HEK293 (cell line): ENCODE measurements at regions not wholly inside any gene's neighbourhood (a gene's known extent, or its start where the extent isn't known, plus 50 kb on each side); places are given as distances from the start of the nearest gene placed in this dataset.

Experiments used
- CTCF ChIA-PET: fragments of 350-600 bp; formaldehyde crosslinking; extraction: SDS; loops from one replicate; lab custom pipeline; 2021; ENCODE audit warnings: antibody characterized with exemption; lab: Yijun Ruan, JAX
- POLR2A ChIA-PET: fragments of 300-600 bp; formaldehyde crosslinking; extraction: SDS; loops from one replicate; lab custom pipeline; 2020; ENCODE audit warnings: antibody characterized with exemption, inconsistent platforms; lab: Yijun Ruan, JAX
- H3K27ac ChIP-seq: fragments of 200-500 bp; sonication (Bioruptor generic); 2 replicates; pipeline ENCODE4 v1.5.1; 2014; ENCODE audit warnings: low read depth, low read length, control low read depth, inconsistent platforms; ENCODE audit errors: extremely low read depth
- H3K36me3 ChIP-seq, 2 experiments: fragments of 200-500 bp in 1 of 2; sonication (Bioruptor generic) in 1 of 2; 1 replicate in 1 of 2; 2 replicates in 1 of 2; pipeline ENCODE4 v1.5.1; 2014 to 2017; ENCODE audit warnings: inconsistent platforms in 2 of 2, low read length in 2 of 2; ENCODE audit not compliant: control insufficient read depth in 2 of 2, insufficient read depth in 1 of 2
- H3K4me1 ChIP-seq: fragments of 200-500 bp; sonication (Bioruptor generic); 2 replicates; pipeline ENCODE4 v1.5.1; 2014; ENCODE audit warnings: mild to moderate bottlenecking, low read length, inconsistent platforms; ENCODE audit not compliant: control insufficient read depth, insufficient read depth
- H3K4me3 ChIP-seq: 2 replicates; pipeline ENCODE4 v1.5.1; 2011; ENCODE audit warnings: low read depth, mild to moderate bottlenecking, control low read depth, low read length, moderate library complexity
- H3K9me3 ChIP-seq: fragments of 200-500 bp; sonication (Bioruptor generic); 2 replicates; pipeline ENCODE4 v1.5.1; 2014; ENCODE audit warnings: low read depth, low read length, inconsistent platforms; ENCODE audit not compliant: control insufficient read depth, insufficient read depth
- GFI1B ChIP-seq: fragments of 450-650 bp; formaldehyde crosslinking; IDR thresholded peaks from 2 replicates; pipeline ENCODE4 v1.5.1; 2016; ENCODE audit warnings: missing biosample characterization, missing genetic modification characterization
- GLI4 ChIP-seq: fragments of 450-650 bp; formaldehyde crosslinking; IDR thresholded peaks from 2 replicates; pipeline ENCODE4 v1.5.1; 2016; ENCODE audit warnings: missing biosample characterization, missing genetic modification characterization
- GLIS1 ChIP-seq: fragments of 450-650 bp; formaldehyde crosslinking; IDR thresholded peaks from 2 replicates; pipeline ENCODE4 v1.5.1; 2016; ENCODE audit warnings: missing biosample characterization, missing genetic modification characterization
- TCF7L2 ChIP-seq: IDR thresholded peaks from 2 replicates; pipeline ENCODE4 v1.6.1; 2011; ENCODE audit warnings: low read depth, mild to moderate bottlenecking, inconsistent platforms, low read length, moderate library complexity, borderline replicate concordance
- YY1 ChIP-seq: fragments of 450-650 bp; formaldehyde crosslinking; IDR thresholded peaks from 2 replicates; pipeline ENCODE4 v1.5.1; 2018; ENCODE audit warnings: missing biosample characterization, missing genetic modification characterization
- ZNF266 ChIP-seq: fragments of 450-650 bp; formaldehyde crosslinking; IDR thresholded peaks from 2 replicates; pipeline ENCODE4 v1.5.1; 2016; ENCODE audit warnings: missing biosample characterization, missing genetic modification characterization, low read depth
- ZNF302 ChIP-seq: fragments of 450-650 bp; formaldehyde crosslinking; IDR thresholded peaks from 2 replicates; pipeline ENCODE4 v1.5.1; 2016; ENCODE audit warnings: missing biosample characterization, missing genetic modification characterization, low read depth
- ZNF324 ChIP-seq: fragments of 450-650 bp; formaldehyde crosslinking; IDR thresholded peaks from 2 replicates; pipeline ENCODE4 v1.5.1; 2016; ENCODE audit warnings: missing biosample characterization, missing genetic modification characterization
- ZNF426 ChIP-seq: fragments of 450-650 bp; formaldehyde crosslinking; IDR thresholded peaks from 2 replicates; pipeline ENCODE4 v1.5.1; 2017; ENCODE audit warnings: missing biosample characterization, missing genetic modification characterization, mild to moderate bottlenecking, inconsistent platforms, moderate library complexity
- ZNF433 ChIP-seq: fragments of 450-650 bp; formaldehyde crosslinking; IDR thresholded peaks from 2 replicates; pipeline ENCODE4 v1.5.1; 2016; ENCODE audit warnings: missing biosample characterization, missing genetic modification characterization, low read depth
- ZNF529 ChIP-seq: fragments of 450-650 bp; formaldehyde crosslinking; IDR thresholded peaks from 2 replicates; pipeline ENCODE4 v1.5.1; 2017; ENCODE audit warnings: missing genetic modification characterization, missing biosample characterization; ENCODE audit not compliant: insufficient replicate concordance
- ZNF623 ChIP-seq: fragments of 450-650 bp; formaldehyde crosslinking; IDR thresholded peaks from 2 replicates; pipeline ENCODE4 v1.5.1; 2016; ENCODE audit warnings: missing biosample characterization, missing genetic modification characterization
- ZNF701 ChIP-seq: fragments of 450-650 bp; formaldehyde crosslinking; IDR thresholded peaks from 2 replicates; pipeline ENCODE4 v1.5.1; 2016; ENCODE audit warnings: missing biosample characterization, missing genetic modification characterization
- ZNF768 ChIP-seq: fragments of 450-650 bp; formaldehyde crosslinking; IDR thresholded peaks from 2 replicates; pipeline ENCODE4 v1.5.1; 2018; ENCODE audit warnings: missing biosample characterization, mild to moderate bottlenecking, missing genetic modification characterization
- ZNF776 ChIP-seq: fragments of 450-650 bp; formaldehyde crosslinking; IDR thresholded peaks from 2 replicates; pipeline ENCODE4 v1.5.0; 2017; ENCODE audit warnings: missing biosample characterization, missing genetic modification characterization, borderline replicate concordance
- TF ChIP-seq, protein P1 (sequence below): fragments of 450-650 bp; formaldehyde crosslinking; IDR thresholded peaks from 2 replicates; pipeline ENCODE4 v1.5.1; 2016; ENCODE audit warnings: missing biosample characterization, missing genetic modification characterization
- TF ChIP-seq, protein P2 (sequence below): fragments of 450-650 bp; formaldehyde crosslinking; IDR thresholded peaks from 2 replicates; pipeline ENCODE4 v1.5.1; 2016; ENCODE audit warnings: missing biosample characterization, missing genetic modification characterization, low read depth
- TF ChIP-seq, protein P3 (sequence below): fragments of 450-650 bp; formaldehyde crosslinking; IDR thresholded peaks from 2 replicates; pipeline ENCODE4 v1.5.1; 2016; ENCODE audit warnings: missing biosample characterization, missing genetic modification characterization
- TF ChIP-seq, protein P4 (sequence below): fragments of 450-650 bp; formaldehyde crosslinking; conservative IDR thresholded peaks from 2 replicates; pipeline ENCODE4 v1.5.1; 2016; ENCODE audit warnings: low read depth, missing biosample characterization, missing genetic modification characterization

DNA sequence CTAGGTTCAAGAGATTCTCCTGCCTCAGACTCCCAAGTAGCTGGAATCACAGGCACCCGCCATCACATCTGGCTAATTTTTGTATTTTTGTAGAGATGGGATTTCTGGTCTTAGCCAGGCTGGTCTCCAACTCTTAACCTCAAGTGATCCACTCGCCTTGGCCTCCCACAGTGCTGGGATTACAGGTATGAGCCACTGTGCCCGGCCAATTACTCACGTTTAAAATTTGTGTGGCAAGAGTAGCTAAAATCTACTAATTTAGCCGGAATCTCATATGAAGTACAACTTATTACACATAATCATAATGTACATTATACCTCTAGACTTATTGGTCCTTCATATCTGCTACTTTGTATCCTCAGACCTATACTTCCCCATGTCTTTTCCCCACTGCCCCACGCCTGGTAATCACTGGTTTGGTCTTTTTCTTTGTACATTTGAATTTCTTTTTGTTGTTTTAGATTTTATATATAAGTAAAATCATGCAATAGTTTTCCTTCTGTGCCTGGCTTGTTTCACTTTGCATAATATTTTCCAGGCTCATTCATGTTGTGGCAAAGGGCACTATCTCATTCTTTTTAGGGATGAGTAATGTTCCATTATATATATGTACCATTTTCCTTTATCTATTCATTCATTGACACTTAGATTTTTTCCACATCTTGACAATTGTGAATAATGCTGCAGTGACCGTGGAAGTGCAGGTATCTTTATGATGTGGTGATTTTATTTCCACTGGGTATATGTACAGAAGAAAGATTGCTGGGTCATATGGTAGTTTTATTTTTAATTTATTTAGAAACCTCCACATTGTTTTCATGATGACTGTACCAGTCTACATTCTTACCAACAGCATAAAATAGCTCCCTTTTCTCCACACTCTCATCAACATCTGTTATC is 605.0 kb upstream of the CBLB start:
- Histone ChIP-seq H3K36me3 (no peaks in the 10 kb centered on the region), H3K9me3 (no peaks in the 10 kb centered on the region), H3K4me1 (no peaks in the 10 kb centered on the region), H3K27ac (no peak overlapping the region), H3K4me3 (no peak overlapping the region)
- CTCF ChIA-PET: interaction anchor here (0.6 kb wide), 1 partner anchor 772 kb away, joined by 3 read pairs; no protein-coding TSS in a partner anchor
- TF ChIP-seq GLIS1 (tag by site-specific recombination): no peak
- TF ChIP-seq ZNF302: no peak
- TF ChIP-seq, protein P1, sequence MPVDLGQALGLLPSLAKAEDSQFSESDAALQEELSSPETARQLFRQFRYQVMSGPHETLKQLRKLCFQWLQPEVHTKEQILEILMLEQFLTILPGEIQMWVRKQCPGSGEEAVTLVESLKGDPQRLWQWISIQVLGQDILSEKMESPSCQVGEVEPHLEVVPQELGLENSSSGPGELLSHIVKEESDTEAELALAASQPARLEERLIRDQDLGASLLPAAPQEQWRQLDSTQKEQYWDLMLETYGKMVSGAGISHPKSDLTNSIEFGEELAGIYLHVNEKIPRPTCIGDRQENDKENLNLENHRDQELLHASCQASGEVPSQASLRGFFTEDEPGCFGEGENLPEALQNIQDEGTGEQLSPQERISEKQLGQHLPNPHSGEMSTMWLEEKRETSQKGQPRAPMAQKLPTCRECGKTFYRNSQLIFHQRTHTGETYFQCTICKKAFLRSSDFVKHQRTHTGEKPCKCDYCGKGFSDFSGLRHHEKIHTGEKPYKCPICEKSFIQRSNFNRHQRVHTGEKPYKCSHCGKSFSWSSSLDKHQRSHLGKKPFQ (tag by site-specific recombination): no peak
- no peak for TF ChIP-seq GFI1B (tag by site-specific recombination)
- no peak for TF ChIP-seq GLI4 (tag by site-specific recombination)
- TF ChIP-seq ZNF623: no peak
- no peak for TF ChIP-seq ZNF324 (tag by site-specific recombination)
- no peak for TF ChIP-seq ZNF768 (tag by site-specific recombination)
- no peak for TF ChIP-seq ZNF426 (tag by site-specific recombination)
- TF ChIP-seq, protein P2, sequence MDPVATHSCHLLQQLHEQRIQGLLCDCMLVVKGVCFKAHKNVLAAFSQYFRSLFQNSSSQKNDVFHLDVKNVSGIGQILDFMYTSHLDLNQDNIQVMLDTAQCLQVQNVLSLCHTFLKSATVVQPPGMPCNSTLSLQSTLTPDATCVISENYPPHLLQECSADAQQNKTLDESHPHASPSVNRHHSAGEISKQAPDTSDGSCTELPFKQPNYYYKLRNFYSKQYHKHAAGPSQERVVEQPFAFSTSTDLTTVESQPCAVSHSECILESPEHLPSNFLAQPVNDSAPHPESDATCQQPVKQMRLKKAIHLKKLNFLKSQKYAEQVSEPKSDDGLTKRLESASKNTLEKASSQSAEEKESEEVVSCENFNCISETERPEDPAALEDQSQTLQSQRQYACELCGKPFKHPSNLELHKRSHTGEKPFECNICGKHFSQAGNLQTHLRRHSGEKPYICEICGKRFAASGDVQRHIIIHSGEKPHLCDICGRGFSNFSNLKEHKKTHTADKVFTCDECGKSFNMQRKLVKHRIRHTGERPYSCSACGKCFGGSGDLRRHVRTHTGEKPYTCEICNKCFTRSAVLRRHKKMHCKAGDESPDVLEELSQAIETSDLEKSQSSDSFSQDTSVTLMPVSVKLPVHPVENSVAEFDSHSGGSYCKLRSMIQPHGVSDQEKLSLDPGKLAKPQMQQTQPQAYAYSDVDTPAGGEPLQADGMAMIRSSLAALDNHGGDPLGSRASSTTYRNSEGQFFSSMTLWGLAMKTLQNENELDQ (tag by site-specific recombination): no peak
- TF ChIP-seq, protein P3, sequence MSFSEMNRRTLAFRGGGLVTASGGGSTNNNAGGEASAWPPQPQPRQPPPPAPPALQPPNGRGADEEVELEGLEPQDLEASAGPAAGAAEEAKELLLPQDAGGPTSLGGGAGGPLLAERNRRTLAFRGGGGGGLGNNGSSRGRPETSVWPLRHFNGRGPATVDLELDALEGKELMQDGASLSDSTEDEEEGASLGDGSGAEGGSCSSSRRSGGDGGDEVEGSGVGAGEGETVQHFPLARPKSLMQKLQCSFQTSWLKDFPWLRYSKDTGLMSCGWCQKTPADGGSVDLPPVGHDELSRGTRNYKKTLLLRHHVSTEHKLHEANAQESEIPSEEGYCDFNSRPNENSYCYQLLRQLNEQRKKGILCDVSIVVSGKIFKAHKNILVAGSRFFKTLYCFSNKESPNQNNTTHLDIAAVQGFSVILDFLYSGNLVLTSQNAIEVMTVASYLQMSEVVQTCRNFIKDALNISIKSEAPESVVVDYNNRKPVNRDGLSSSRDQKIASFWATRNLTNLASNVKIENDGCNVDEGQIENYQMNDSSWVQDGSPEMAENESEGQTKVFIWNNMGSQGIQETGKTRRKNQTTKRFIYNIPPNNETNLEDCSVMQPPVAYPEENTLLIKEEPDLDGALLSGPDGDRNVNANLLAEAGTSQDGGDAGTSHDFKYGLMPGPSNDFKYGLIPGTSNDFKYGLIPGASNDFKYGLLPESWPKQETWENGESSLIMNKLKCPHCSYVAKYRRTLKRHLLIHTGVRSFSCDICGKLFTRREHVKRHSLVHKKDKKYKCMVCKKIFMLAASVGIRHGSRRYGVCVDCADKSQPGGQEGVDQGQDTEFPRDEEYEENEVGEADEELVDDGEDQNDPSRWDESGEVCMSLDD (tag by site-specific recombination): no peak
- no peak for TF ChIP-seq YY1 (tag by site-specific recombination)
- TF ChIP-seq ZNF266 (tag by site-specific recombination): no peak
- TF ChIP-seq ZNF529: no peak
- no peak for TF ChIP-seq ZNF701 (tag by site-specific recombination)
- no peak for TF ChIP-seq TCF7L2
- no peak for TF ChIP-seq ZNF776
- no peak for TF ChIP-seq ZNF433 (tag by site-specific recombination)
- TF ChIP-seq, protein P4, sequence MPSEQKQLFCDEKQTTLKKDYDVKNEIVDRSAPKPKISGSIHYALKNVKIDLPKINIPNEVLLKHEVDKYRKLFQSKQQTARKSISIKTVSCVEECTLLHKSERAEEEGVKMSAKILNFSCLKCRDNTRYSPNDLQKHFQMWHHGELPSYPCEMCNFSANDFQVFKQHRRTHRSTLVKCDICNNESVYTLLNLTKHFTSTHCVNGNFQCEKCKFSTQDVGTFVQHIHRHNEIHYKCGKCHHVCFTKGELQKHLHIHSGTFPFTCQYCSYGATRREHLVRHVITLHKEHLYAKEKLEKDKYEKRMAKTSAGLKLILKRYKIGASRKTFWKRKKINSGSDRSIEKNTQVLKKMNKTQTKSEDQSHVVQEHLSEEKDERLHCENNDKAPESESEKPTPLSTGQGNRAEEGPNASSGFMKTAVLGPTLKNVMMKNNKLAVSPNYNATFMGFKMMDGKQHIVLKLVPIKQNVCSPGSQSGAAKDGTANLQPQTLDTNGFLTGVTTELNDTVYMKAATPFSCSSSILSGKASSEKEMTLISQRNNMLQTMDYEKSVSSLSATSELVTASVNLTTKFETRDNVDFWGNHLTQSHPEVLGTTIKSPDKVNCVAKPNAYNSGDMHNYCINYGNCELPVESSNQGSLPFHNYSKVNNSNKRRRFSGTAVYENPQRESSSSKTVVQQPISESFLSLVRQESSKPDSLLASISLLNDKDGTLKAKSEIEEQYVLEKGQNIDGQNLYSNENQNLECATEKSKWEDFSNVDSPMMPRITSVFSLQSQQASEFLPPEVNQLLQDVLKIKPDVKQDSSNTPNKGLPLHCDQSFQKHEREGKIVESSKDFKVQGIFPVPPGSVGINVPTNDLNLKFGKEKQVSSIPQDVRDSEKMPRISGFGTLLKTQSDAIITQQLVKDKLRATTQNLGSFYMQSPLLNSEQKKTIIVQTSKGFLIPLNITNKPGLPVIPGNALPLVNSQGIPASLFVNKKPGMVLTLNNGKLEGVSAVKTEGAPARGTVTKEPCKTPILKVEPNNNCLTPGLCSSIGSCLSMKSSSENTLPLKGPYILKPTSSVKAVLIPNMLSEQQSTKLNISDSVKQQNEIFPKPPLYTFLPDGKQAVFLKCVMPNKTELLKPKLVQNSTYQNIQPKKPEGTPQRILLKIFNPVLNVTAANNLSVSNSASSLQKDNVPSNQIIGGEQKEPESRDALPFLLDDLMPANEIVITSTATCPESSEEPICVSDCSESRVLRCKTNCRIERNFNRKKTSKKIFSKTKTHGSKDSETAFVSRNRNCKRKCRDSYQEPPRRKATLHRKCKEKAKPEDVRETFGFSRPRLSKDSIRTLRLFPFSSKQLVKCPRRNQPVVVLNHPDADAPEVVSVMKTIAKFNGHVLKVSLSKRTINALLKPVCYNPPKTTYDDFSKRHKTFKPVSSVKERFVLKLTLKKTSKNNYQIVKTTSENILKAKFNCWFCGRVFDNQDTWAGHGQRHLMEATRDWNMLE (tag by site-specific recombination): no peak
- POLR2A ChIA-PET: no interaction called here
